H9 (cell line): ENCODE measurements at regions not wholly inside any gene's neighbourhood (a gene's known extent, or its start where the extent isn't known, plus 50 kb on each side); places are given as distances from the start of the nearest gene placed in this dataset.
"Not testable (repeated sequence)": the region's sequence is repeated elsewhere in the genome, so short reads cannot be mapped to it uniquely, and the experiment has no call there.

Source experiments
- DNase-seq: peaks from one replicate; pipeline ENCODE4 v3.0.0-alpha.2; 2017
- H2AFZ ChIP-seq: one replicate; pipeline ENCODE4 v1.6.1; 2013; ENCODE audit warnings: mild to moderate bottlenecking, low read length, control low read depth, moderate library complexity
- H2AK5ac ChIP-seq: 2 replicates; pipeline ENCODE4 v1.6.1; 2013; ENCODE audit warnings: low read length, control low read depth, mixed read lengths; ENCODE audit not compliant: insufficient read length
- H2BK120ac ChIP-seq: one replicate; pipeline ENCODE4 v1.6.1; 2013; ENCODE audit warnings: low read depth, mild to moderate bottlenecking, low read length, control low read depth, inconsistent platforms; ENCODE audit not compliant: poor library complexity, severe bottlenecking
- H2BK12ac ChIP-seq: 2 replicates; pipeline ENCODE4 v1.6.1; 2013; ENCODE audit warnings: low read length, control low read depth, mixed read lengths, low read depth; ENCODE audit not compliant: insufficient read length
- H2BK15ac ChIP-seq: 2 replicates; pipeline ENCODE4 v1.6.1; 2013; ENCODE audit warnings: low read depth, low read length, control low read depth
- H2BK20ac ChIP-seq: one replicate; pipeline ENCODE4 v1.6.1; 2013; ENCODE audit warnings: low read depth, mild to moderate bottlenecking, low read length, control low read depth, inconsistent platforms; ENCODE audit not compliant: poor library complexity, severe bottlenecking
- H2BK5ac ChIP-seq: 2 replicates; pipeline ENCODE4 v1.6.1; 2013; ENCODE audit warnings: low read length, control low read depth, mixed read lengths; ENCODE audit not compliant: insufficient read length
- H3K14ac ChIP-seq: 2 replicates; pipeline ENCODE4 v1.6.1; 2013; ENCODE audit warnings: low read length, control low read depth; ENCODE audit not compliant: insufficient read depth
- H3K18ac ChIP-seq: 2 replicates; pipeline ENCODE4 v1.6.1; 2013; ENCODE audit warnings: low read depth, mild to moderate bottlenecking, mixed read lengths, low read length, control low read depth; ENCODE audit not compliant: insufficient read length
- H3K23ac ChIP-seq: 2 replicates; pipeline ENCODE4 v1.6.1; 2013; ENCODE audit warnings: low read length, control low read depth, mixed read lengths, low read depth; ENCODE audit not compliant: insufficient read length
- H3K23me2 ChIP-seq: 2 replicates; pipeline ENCODE4 v1.6.1; 2013; ENCODE audit warnings: low read depth, mild to moderate bottlenecking, mixed read lengths, low read length, control low read depth; ENCODE audit not compliant: insufficient read length, poor library complexity, severe bottlenecking
- H3K27ac ChIP-seq: 2 replicates; pipeline ENCODE4 v1.5.1; 2013; ENCODE audit warnings: low read length, control low read depth, mixed read lengths, low read depth; ENCODE audit not compliant: insufficient read length
- H3K27me3 ChIP-seq: 2 replicates; pipeline ENCODE4 v1.6.1; 2013; ENCODE audit warnings: low read length, control low read depth, inconsistent platforms; ENCODE audit not compliant: insufficient read depth
- H3K4ac ChIP-seq: 2 replicates; pipeline ENCODE4 v1.6.1; 2013; ENCODE audit warnings: low read depth, mild to moderate bottlenecking, control low read depth, inconsistent platforms, low read length, moderate library complexity
- H3K4me1 ChIP-seq: 2 replicates; pipeline ENCODE4 v1.6.1; 2013; ENCODE audit warnings: low read length, control low read depth, inconsistent platforms; ENCODE audit not compliant: insufficient read depth
- H3K4me2 ChIP-seq: 2 replicates; pipeline ENCODE4 v1.6.1; 2013; ENCODE audit warnings: low read length, control low read depth, mixed read lengths; ENCODE audit not compliant: insufficient read length, insufficient read depth
- H3K56ac ChIP-seq: 2 replicates; pipeline ENCODE4 v1.6.1; 2013; ENCODE audit warnings: low read depth, mild to moderate bottlenecking, mixed read lengths, low read length, control low read depth; ENCODE audit not compliant: insufficient read length
- H3K79me1 ChIP-seq: 2 replicates; pipeline ENCODE4 v1.6.1; 2013; ENCODE audit warnings: low read depth, mild to moderate bottlenecking, moderate library complexity, low read length, control low read depth, inconsistent platforms; ENCODE audit not compliant: insufficient read depth, poor library complexity, severe bottlenecking
- H3K79me2 ChIP-seq: 2 replicates; pipeline ENCODE4 v1.6.1; 2013; ENCODE audit warnings: low read length, control low read depth, inconsistent platforms; ENCODE audit not compliant: insufficient read depth
- H3K9ac ChIP-seq: 2 replicates; pipeline ENCODE4 v1.6.1; 2013; ENCODE audit warnings: low read length, control low read depth, mixed read lengths; ENCODE audit not compliant: insufficient read length; ENCODE audit errors: extremely low read depth
- H3K9me3 ChIP-seq: one replicate; pipeline ENCODE4 v1.6.1; 2013; ENCODE audit warnings: low read depth, low read length, inconsistent platforms; ENCODE audit not compliant: control insufficient read depth
- H3T11ph ChIP-seq: one replicate; pipeline ENCODE4 v1.6.1; 2013; ENCODE audit warnings: mild to moderate bottlenecking, low read length, control low read depth, inconsistent platforms
- H4K20me1 ChIP-seq: one replicate; pipeline ENCODE4 v1.6.1; 2013; ENCODE audit not compliant: control insufficient read depth, insufficient read length, insufficient read depth
- H4K5ac ChIP-seq: 2 replicates; pipeline ENCODE4 v1.6.1; 2013; ENCODE audit warnings: low read depth, mild to moderate bottlenecking, mixed read lengths, low read length, control low read depth; ENCODE audit not compliant: insufficient read length
- H4K8ac ChIP-seq: replicated peaks from 2 replicates; pipeline ENCODE4 v1.6.1; 2013; ENCODE audit warnings: low read length, control low read depth, mixed read lengths, low read depth; ENCODE audit not compliant: insufficient read length
- H4K91ac ChIP-seq: 2 replicates; pipeline ENCODE4 v1.6.1; 2013; ENCODE audit warnings: low read depth, mild to moderate bottlenecking, moderate library complexity, mixed read lengths, low read length, control low read depth; ENCODE audit not compliant: insufficient read length
- H3K27ac Mint-ChIP-seq, 3 experiments: 2 replicates in 2 of 3; 3 replicates in 1 of 3; pipeline ENCODE4 v1.8.0; 2020 to 2021; ENCODE audit warnings: mixed read lengths in 3 of 3, mild to moderate bottlenecking in 1 of 3, moderate library complexity in 1 of 3
- H3K27me3 Mint-ChIP-seq: 2 replicates; pipeline ENCODE4 v1.8.0; 2021; ENCODE audit warnings: low read depth, mild to moderate bottlenecking, moderate library complexity, mixed read lengths
- H3K36me3 Mint-ChIP-seq, 3 experiments: 2 replicates in 2 of 3; 3 replicates in 1 of 3; pipeline ENCODE4 v1.8.0; 2020 to 2021; ENCODE audit warnings: low read depth in 3 of 3, mixed read lengths in 3 of 3; ENCODE audit not compliant: insufficient read depth in 1 of 3
- H3K4me1 Mint-ChIP-seq, 2 experiments: 2 replicates each; pipeline ENCODE4 v1.8.0; 2020; ENCODE audit warnings: mixed read lengths in 2 of 2
- H3K4me3 Mint-ChIP-seq, 2 experiments: 2 replicates in 1 of 2; 3 replicates in 1 of 2; pipeline ENCODE4 v1.8.0; 2020 to 2021; ENCODE audit warnings: mild to moderate bottlenecking in 2 of 2, mixed read lengths in 2 of 2, moderate library complexity in 1 of 2
- H3K9me3 Mint-ChIP-seq, 2 experiments: 2 replicates in 1 of 2; 3 replicates in 1 of 2; pipeline ENCODE4 v1.8.0; 2020; ENCODE audit warnings: mild to moderate bottlenecking in 2 of 2, mixed read lengths in 2 of 2, moderate library complexity in 1 of 2
- WGBS: extraction: QIAGEN DNeasy Blood & Tissue Kit; methylation state at CpG from one replicate; pipeline ENCODE4 v1.1.7; 2013; ENCODE audit warnings: missing lambda C conversion rate, low lambda C conversion rate, mixed read lengths; ENCODE audit not compliant: insufficient read length; ENCODE audit errors: extremely low coverage; 5-methylcytosine and 5-hydroxymethylcytosine counted together
- TF ChIP-seq, protein P1 (sequence below): fragments of 200-600 bp; sonication (generic); conservative IDR thresholded peaks from 3 replicates; pipeline ENCODE4 v1.8.0; 2021; ENCODE audit warnings: antibody characterized with exemption, mild to moderate bottlenecking

DNA sequence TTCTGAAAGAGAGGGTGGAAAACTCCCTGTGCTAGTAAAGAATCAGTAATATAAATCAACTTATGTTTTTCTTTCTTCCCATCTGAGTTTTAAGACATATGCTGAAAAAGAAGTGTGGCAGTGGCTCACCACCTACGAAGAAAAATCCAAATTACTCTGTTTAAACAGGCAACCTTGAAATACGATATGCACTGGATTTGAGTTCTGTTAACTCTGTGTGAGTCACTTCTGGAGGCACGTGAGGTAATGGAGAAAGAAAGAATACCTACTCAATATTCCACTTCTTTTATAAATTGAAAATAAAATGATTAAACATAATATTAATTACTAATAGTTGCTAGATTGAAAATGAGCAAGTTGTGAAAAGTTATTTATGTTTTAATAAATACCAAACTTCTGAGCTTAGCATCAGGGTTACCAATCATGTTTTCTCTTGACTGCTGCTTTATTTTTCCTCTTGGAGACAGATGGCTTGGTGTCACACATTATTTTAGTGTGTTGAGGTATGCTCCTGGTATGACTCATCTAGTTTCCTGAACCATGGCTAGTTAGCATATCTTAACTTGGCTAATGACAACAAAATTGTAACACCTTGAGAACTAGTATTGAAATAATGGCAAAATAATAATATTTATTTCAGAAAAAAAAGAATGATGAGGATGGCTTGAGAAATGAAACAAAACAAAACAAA lies 1705.5 kb upstream of the PIK3C3 start:
- Histone ChIP-seq H3K56ac (no peak overlapping the region), H3K23me2 (no peaks in the 10 kb centered on the region), H4K5ac (no peak overlapping the region), H3K79me1 (no peaks in the 10 kb centered on the region), H2BK12ac (no peak overlapping the region), H3K9ac (no peak overlapping the region), H3K4me2 (no peak overlapping the region), H3K4me1 (no peaks in the 10 kb centered on the region), H3K9me3 (no peaks in the 10 kb centered on the region), H3K79me2 (no peaks in the 10 kb centered on the region), H2AK5ac (no peak overlapping the region), H4K20me1 (no peaks in the 10 kb centered on the region), H4K8ac (no peak overlapping the region), H3K27ac (no peak overlapping the region), H2BK15ac (no peak overlapping the region), H3T11ph (no peak overlapping the region), H2AFZ (no peak overlapping the region), H3K27me3 (no peaks in the 10 kb centered on the region), H2BK20ac (no peak overlapping the region), H3K4ac (no peak overlapping the region), H3K23ac (no peak overlapping the region), H2BK120ac (no peak overlapping the region), H3K14ac (no peak overlapping the region), H3K18ac (no peak overlapping the region), H2BK5ac (no peak overlapping the region), H4K91ac (no peak overlapping the region)
- no peaks in the 10 kb centered on the region for H3K27me3 Mint-ChIP-seq
- H3K36me3 Mint-ChIP-seq, result no peaks in the 10 kb centered on the region
- no peaks in the 10 kb centered on the region; a peak in 1 of 5 replicates for H3K9me3 Mint-ChIP-seq
- no peak overlapping the region for H3K4me3 Mint-ChIP-seq
- peak overlapping the region in 1 of 3 experiments; percentile 30; a peak in 1 of 7 replicates for H3K27ac Mint-ChIP-seq
- H3K4me1 Mint-ChIP-seq, result peaks cover 8 to 9% of the 10 kb centered on the region in 2 experiments
- WGBS, result no CpG with 5 or more reads among the region's 3 CpGs
- TF ChIP-seq, protein P1, sequence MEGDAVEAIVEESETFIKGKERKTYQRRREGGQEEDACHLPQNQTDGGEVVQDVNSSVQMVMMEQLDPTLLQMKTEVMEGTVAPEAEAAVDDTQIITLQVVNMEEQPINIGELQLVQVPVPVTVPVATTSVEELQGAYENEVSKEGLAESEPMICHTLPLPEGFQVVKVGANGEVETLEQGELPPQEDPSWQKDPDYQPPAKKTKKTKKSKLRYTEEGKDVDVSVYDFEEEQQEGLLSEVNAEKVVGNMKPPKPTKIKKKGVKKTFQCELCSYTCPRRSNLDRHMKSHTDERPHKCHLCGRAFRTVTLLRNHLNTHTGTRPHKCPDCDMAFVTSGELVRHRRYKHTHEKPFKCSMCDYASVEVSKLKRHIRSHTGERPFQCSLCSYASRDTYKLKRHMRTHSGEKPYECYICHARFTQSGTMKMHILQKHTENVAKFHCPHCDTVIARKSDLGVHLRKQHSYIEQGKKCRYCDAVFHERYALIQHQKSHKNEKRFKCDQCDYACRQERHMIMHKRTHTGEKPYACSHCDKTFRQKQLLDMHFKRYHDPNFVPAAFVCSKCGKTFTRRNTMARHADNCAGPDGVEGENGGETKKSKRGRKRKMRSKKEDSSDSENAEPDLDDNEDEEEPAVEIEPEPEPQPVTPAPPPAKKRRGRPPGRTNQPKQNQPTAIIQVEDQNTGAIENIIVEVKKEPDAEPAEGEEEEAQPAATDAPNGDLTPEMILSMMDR, result no peak
- no peak for DNase-seq

DNA sequence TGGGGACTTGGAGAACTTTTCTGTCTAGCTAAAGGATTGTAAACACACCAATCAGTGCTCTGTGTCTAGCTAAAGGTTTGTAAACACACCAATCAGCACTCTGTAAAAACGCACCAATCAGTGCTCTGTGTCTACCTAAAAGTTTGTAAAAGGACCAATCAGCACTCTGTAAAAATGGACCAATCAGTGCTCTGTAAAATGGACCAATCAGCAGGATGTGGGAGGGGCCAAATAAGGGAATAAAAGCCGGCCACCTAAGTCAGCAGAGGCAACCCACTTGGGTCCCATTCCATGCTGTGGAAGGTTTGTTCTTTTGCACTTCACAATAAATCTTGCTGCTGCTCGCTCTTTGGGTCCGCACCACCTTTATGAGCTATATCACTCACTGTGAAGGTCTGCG lies 1709.4 kb upstream of the PIK3C3 start:
- H3K27me3 Mint-ChIP-seq, H2AK5ac ChIP-seq, H3K79me2 ChIP-seq, H2AFZ ChIP-seq, H3K4me3 Mint-ChIP-seq, H2BK120ac ChIP-seq, H3K4me1 ChIP-seq, H3K18ac ChIP-seq, H3K79me1 ChIP-seq, H3K9me3 ChIP-seq, H3K4me2 ChIP-seq, H3K27ac ChIP-seq, H2BK20ac ChIP-seq, H3K14ac ChIP-seq, H3K9ac ChIP-seq, H3K27ac Mint-ChIP-seq, H3K9me3 Mint-ChIP-seq, DNase-seq, H3K23me2 ChIP-seq, H3K36me3 Mint-ChIP-seq, H2BK12ac ChIP-seq, H4K8ac ChIP-seq, H3K27me3 ChIP-seq, H3K4ac ChIP-seq, H2BK5ac ChIP-seq, H3K56ac ChIP-seq, H3K4me1 Mint-ChIP-seq, H4K5ac ChIP-seq, H3K23ac ChIP-seq, H2BK15ac ChIP-seq, H4K91ac ChIP-seq, H4K20me1 ChIP-seq, H3T11ph ChIP-seq: not testable (repeated sequence)
- no CpG with 5 or more reads among the region's 5 CpGs for WGBS
